Umbilical cord (tissue), 1 donor: ENCODE measurements at regions not wholly inside any gene's neighbourhood (a gene's known extent, or its start where the extent isn't known, plus 50 kb on each side); places are given as distances from the start of the nearest gene placed in this dataset.

Experiments used
- DNase-seq: peaks from one replicate; pipeline ENCODE4 v3.0.0-alpha.2; 2015; ENCODE audit warnings: low spot score

- DNase-seq, result no peak
These were observed 486.4 kb downstream of the BCL11B start for GRCh38 chr14:98785578-98785977.

- no peak for DNase-seq
These were observed 485.5 kb downstream of the BCL11B start for GRCh38 chr14:98786456-98786855.

DNA sequence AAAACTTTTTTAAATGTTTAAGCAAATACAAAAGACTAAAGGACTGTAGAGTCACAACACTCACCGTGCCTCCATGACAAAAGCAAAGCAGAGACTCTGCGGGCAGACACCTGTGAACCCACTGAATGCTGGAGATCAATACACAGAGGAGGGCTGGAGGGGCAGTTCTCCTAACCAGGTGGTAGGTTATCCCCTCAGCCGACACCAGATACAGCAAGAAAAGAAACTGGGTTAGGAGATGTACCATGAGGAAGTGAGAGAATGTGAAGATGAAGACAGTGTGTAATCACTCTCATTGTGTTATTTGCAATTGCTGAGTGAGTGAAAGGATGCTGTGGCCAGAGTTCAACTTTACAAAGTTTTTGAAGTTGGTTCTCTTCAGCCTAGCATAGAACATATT, 480.3 kb downstream of the BCL11B start:
- no peak for DNase-seq

- DNase-seq, result no peak
These were observed 479.8 kb downstream of the BCL11B start for GRCh38 chr14:98792171-98792570.

DNA sequence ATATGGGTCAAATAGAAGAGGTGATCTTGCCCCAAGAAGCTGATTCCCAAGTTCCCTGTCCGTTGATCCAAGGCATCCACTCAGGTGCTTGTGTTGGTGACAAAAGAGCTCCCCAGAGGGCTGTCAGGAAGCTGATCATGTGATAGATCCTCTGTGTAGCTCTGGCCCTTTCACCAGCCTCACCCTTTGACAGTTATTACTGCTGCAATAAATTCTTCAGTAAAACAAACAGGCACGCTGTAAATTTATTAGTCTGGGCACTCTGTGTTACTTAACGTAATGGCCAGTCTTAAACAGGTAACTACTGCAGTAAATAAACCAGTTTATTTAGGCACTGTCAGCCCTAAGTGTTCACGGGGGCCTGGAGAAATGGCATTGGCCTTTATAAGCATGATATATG, 473.9 kb downstream of the BCL11B start:
- no peak for DNase-seq

GRCh38 chr14:98799891-98800290, 472.1 kb downstream of the BCL11B start:
- DNase-seq, result no peak

DNA sequence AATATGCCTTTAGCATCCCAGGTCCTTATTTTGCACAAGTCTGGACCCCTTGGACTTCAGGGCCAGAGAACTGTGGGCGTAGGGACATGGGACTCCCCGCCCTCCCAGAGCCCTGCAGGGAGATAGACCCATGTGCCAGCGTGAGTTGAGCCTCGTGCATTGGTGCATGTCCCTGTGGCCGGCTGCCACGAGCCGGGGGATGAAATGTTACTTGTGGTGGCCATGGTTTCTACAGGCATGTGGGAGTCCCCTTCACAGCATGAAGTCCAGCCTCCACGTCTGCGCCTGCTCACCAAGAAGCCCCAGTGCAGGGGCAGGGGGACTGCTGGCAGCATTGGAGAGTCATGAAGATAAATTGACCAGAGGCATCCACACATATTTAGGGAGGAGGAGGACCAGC, 470.0 kb downstream of the BCL11B start:
- DNase-seq, result no peak

DNA sequence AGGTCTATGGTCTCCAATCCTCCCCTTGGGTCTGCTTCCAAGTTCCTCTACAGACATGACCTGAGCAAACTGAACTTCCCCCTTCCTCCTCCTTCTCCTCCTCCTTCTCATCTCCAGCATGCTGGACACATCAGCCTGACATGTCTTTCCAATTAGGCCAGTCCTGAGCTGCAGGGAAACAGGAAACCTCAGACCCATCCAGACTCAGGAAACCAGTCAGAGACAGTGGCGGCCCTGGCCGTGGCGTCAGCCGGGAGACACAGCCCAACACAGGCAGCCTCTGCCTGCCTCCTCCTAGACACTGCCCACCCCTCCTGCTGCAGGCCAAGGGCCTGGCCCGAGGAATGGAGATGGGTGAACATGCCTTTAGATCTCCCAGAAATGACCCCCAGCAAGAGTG, 468.8 kb downstream of the BCL11B start:
- no peak for DNase-seq

GRCh38 chr14:98808494-98809407, 463.2 kb downstream of the BCL11B start:
- DNase-seq, result no peak

GRCh38 chr14:98816195-98816594, 455.8 kb downstream of the BCL11B start:
- no peak for DNase-seq

DNA sequence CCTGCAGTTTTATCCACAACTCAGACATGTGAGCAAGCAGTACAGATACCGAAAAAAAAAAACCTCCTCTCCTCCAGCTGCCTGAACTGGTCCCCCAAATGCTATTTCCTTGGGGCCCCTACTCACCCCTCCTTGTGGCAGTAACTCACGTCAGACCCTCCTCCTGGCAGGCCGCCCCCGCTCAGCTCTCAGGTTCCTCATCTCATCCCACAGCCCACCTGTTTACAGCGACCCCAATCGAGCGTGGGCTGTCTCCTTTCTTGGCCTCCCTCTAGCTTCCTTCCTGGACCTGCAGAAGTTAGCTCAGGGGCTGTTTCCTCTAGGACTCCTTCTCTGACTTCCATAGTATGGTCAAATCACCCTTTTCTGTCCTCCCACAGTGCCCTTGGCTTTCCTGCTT, 455.3 kb downstream of the BCL11B start:
- no peak for DNase-seq

- peak; percentile 67 for DNase-seq
These were observed 452.7 kb downstream of the BCL11B start for GRCh38 chr14:98819132-98819866.

GRCh38 chr14:98819867-98820206, 452.2 kb downstream of the BCL11B start:
- no peak for DNase-seq

DNA sequence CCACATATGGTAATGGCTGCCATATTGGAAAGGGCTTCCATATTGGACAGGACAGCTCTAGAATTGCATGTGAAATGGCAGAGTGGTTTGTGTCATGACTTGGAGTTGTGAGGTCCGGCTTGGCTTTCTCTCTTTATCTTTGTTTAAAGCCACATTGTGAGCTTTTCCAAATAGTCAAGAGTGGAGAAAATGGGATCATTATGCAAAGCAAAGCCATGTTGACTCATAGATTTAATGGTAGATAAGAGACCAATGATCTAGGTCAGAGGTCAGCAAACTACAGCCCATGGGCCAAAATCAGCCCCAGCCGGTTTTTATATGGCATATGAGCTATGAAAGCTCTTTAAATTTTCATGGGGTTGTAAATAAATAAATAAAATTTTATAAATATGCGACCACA, 449.1 kb downstream of the BCL11B start:
- DNase-seq, result no peak

DNA sequence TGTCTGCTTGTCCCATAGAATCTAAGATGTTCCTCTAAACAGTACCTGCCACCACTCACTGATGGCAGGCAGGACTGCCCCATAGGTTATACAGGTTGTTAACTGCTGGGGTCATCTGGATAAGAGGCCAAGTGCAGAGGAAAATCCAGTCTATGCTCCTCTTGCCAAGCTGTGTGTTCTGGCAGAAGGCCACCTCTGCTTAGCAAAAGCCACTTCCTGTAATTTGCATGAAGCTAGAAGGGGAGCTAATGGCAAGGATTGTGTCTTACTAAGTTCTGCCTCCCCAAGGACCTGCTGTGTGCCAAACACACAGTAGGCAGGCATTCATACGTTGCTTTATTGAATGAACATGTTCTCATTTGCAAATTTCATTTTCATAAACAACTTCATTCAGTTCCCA, 445.4 kb downstream of the BCL11B start:
- no peak for DNase-seq

DNA sequence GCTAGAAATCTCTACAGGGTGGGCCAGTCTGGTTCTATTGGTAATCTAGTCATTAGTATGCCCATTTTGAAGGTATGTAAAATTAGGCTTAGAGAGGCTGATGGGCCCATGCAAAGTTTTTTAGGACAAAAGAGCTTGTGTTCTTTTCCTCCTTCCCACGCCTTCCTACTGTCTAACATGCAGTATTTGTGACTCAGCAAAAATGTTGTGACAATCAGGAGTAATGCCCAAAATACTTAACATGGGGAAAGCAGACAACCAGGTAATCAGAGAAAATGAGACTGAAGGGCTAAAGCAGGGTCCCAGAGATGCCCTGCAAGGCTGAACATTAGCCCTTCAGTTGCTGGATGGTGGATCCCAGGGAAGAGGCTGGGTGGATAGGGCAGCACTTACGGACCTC, 437.9 kb downstream of the BCL11B start:
- no peak for DNase-seq

GRCh38 chr14:98835051-98835824, 436.8 kb downstream of the BCL11B start:
- DNase-seq, result no peak

DNA sequence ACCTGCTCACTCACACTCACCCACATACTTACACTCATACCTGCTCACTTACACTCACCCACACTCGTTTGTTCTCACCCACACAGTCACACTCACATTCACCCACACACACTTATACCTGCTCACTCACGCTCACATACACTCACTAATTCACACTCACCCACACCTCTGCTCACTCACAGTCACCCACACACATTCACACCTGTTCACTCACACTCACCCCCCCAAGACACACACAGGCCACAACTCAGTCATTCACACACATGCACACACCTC, 436.2 kb downstream of the BCL11B start:
- no peak for DNase-seq

DNA sequence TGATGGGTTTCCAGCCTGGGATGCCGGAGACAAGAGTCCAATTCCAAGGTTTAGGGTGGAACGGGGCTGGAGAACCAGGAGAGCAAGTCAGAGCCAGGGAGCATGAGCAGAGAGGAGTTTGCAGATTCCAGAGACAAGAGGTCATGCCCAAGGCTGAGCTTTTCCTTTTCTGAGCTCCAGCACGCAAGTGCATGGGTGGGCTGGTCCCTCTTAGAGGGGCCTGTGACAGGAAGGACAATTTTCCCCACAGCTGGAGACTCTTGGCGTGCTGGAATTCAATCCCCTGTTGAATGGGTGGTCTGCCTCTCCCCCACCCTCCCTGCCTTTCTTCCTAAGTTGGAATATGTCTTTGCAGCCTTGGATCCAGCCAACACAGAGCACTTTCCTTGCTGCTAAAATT, 431.9 kb downstream of the BCL11B start:
- DNase-seq, result no peak

GRCh38 chr14:98840511-98840910, 431.5 kb downstream of the BCL11B start:
- DNase-seq, result no peak

DNA sequence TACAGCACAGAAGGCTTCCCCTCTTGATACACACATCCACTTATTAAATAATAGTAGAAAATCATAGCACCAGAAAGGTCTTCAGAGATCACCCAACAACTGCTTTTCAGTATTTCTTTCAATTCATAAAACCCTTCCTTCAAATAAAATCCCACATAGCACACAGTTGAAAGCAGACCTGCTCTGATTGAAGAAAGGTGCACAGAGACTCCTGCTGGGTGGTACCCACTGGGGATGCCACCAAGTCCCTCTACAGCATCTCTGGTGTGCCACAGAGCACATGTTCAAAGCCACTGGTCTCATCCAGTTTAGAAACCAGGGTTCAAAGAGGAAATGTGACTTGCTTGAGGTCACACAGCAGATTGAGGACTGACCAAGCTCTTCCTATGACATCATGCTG, 427.5 kb downstream of the BCL11B start:
- no peak for DNase-seq
